NCI-H774 (cell line): ENCODE measurements at regions not wholly inside any gene's neighbourhood (a gene's known extent, or its start where the extent isn't known, plus 50 kb on each side); places are given as distances from the start of the nearest gene placed in this dataset.

Experiments used
- DNase-seq: peaks from one replicate; lab custom pipeline; 2025; lab: John Stamatoyannopoulos, UW

GRCh38 chr7:12518920-12519681, 51.4 kb upstream of the SCIN start:
- DNase-seq: peak; percentile 3

DNA sequence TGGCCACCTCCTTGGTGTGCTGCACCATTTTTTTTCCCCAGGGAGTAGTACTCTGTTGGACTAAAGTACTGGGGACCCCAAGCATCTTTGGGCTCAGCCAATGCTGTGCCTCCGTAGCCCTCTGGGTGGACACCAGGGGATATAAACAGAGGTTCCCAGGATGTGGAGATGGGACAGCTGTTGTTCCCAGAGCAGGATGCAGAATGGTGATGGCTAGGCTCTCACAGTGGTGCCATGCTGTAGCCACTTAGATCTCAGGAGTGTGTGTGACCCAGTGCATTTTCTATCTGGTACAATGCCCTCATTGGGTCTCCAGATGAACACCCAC, 50.9 kb upstream of the SCIN start:
- no peak for DNase-seq
